OCI-LY3 (cell line): ENCODE measurements at regions not wholly inside any gene's neighbourhood (a gene's known extent, or its start where the extent isn't known, plus 50 kb on each side); places are given as distances from the start of the nearest gene placed in this dataset.

Experiments
- H2AFZ ChIP-seq: fragments of 200-600, 300-600 bp; shearing (Covaris generic); 2 replicates; pipeline ENCODE4 v1.6.0; 2014; ENCODE audit warnings: antibody characterized with exemption, low read depth, low read length
- H3K27ac ChIP-seq: fragments of 200-600, 300-600 bp; sonication (generic); 2 replicates; pipeline ENCODE4 v1.5.1; 2014; ENCODE audit warnings: mild to moderate bottlenecking, low read length, moderate library complexity, mixed read lengths
- H3K27me3 ChIP-seq: fragments of 200-600, 300-600 bp; sonication (generic); 2 replicates; pipeline ENCODE4 v1.6.1; 2014; ENCODE audit warnings: low read depth, low read length, mixed read lengths
- H3K36me3 ChIP-seq: fragments of 200-600, 300-600 bp; sonication (generic); replicated peaks from 2 replicates; pipeline ENCODE3; 2014; ENCODE audit warnings: low read depth, low read length, mixed read lengths
- H3K4me1 ChIP-seq: fragments of 300-600, 200-600 bp; sonication (generic); 2 replicates; pipeline ENCODE4 v1.6.1; 2014; ENCODE audit warnings: low read length, mixed read lengths
- H3K4me2 ChIP-seq: fragments of 200-600, 300-600 bp; sonication (generic); 2 replicates; pipeline ENCODE4 v1.6.1; 2014; ENCODE audit warnings: low read length, mixed read lengths
- H3K4me3 ChIP-seq: fragments of 300-600, 200-600 bp; sonication (generic); 2 replicates; pipeline ENCODE4 v1.5.1; 2014; ENCODE audit warnings: antibody characterized with exemption, mild to moderate bottlenecking, low read length, moderate library complexity
- H3K79me2 ChIP-seq: fragments of 300-600, 200-600 bp; shearing (Covaris generic); 2 replicates; pipeline ENCODE4 v1.6.1; 2014; ENCODE audit warnings: mild to moderate bottlenecking, low read length, mixed read lengths
- H3K9ac ChIP-seq: fragments of 300-600, 200-600 bp; shearing (Covaris generic); 2 replicates; pipeline ENCODE4 v1.6.0; 2014; ENCODE audit warnings: mild to moderate bottlenecking, low read length, moderate library complexity
- H3K9me3 ChIP-seq: fragments of 200-600, 300-600 bp; shearing (Covaris generic); 2 replicates; pipeline ENCODE4 v1.6.1; 2014; ENCODE audit warnings: low read length, mixed read lengths; ENCODE audit not compliant: insufficient read depth
- H4K20me1 ChIP-seq: fragments of 200-600, 300-600 bp; sonication (generic); 2 replicates; pipeline ENCODE4 v1.6.1; 2016; ENCODE audit warnings: low read length, mixed read lengths; ENCODE audit not compliant: insufficient read depth
- EZH2phosphoT487 ChIP-seq: fragments of 200-600 bp; shearing (Covaris generic); IDR thresholded peaks from 2 replicates; pipeline ENCODE4 v1.6.1; 2018; ENCODE audit warnings: antibody characterized with exemption, mixed run types, low read depth
- TF ChIP-seq, protein P1 (sequence below): fragments of 200-600, 300-600 bp; sonication (generic); IDR thresholded peaks from 2 replicates; pipeline ENCODE4 v1.5.1; 2014; ENCODE audit warnings: antibody characterized with exemption, low read length, low read depth

DNA sequence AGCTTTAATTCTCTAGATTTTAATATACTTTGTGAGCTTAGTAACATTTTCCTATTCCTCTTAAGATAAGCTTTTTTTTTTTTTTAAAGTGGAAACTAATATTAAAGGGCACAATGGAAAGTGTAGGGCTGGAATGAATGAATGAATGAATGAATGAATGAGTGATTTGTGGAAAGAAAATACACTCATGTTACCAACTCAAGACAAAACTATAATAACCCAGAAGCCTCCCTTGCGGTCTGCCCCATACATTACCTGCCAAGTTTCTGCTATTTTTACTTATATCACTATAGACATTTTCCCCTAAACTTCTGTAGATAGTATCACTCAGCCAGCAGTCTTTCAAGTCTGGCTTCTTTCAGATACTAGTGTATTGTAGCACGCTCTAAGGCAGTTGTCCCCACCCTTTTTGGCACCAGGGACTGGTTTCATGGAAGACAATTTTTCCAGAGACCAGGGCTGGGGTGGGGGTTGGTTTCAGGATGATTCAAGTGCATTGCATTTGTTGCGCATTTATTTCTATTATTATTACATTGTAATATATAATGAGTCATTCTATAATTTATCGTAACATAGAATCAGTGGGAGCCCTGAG is 932.2 kb downstream of the TBC1D22A start:
- no peaks in the 10 kb centered on the region for H3K27me3 ChIP-seq
- H4K20me1 ChIP-seq = no peaks in the 10 kb centered on the region
- H3K9me3 ChIP-seq = no peaks in the 10 kb centered on the region
- no peaks in the 10 kb centered on the region for H3K4me1 ChIP-seq
- TF ChIP-seq EZH2phosphoT487 = no peak
- TF ChIP-seq, protein P1, sequence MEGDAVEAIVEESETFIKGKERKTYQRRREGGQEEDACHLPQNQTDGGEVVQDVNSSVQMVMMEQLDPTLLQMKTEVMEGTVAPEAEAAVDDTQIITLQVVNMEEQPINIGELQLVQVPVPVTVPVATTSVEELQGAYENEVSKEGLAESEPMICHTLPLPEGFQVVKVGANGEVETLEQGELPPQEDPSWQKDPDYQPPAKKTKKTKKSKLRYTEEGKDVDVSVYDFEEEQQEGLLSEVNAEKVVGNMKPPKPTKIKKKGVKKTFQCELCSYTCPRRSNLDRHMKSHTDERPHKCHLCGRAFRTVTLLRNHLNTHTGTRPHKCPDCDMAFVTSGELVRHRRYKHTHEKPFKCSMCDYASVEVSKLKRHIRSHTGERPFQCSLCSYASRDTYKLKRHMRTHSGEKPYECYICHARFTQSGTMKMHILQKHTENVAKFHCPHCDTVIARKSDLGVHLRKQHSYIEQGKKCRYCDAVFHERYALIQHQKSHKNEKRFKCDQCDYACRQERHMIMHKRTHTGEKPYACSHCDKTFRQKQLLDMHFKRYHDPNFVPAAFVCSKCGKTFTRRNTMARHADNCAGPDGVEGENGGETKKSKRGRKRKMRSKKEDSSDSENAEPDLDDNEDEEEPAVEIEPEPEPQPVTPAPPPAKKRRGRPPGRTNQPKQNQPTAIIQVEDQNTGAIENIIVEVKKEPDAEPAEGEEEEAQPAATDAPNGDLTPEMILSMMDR = no peak
- H2AFZ ChIP-seq = no peak overlapping the region
- no peaks in the 10 kb centered on the region for H3K79me2 ChIP-seq
- H3K27ac ChIP-seq = no peak overlapping the region
- H3K9ac ChIP-seq = no peak overlapping the region
- H3K4me3 ChIP-seq = no peak overlapping the region
- no peak overlapping the region for H3K4me2 ChIP-seq
- no peaks in the 10 kb centered on the region for H3K36me3 ChIP-seq

GRCh38 chr22:47693606-47694005 is 931.2 kb downstream of the TBC1D22A start:
- H4K20me1 ChIP-seq = no peaks in the 10 kb centered on the region
- no peak overlapping the region for H3K27ac ChIP-seq
- H3K9me3 ChIP-seq = no peaks in the 10 kb centered on the region
- H3K4me3 ChIP-seq = no peak overlapping the region
- no peak overlapping the region for H2AFZ ChIP-seq
- H3K79me2 ChIP-seq = no peaks in the 10 kb centered on the region
- H3K9ac ChIP-seq = no peak overlapping the region
- no peaks in the 10 kb centered on the region for H3K27me3 ChIP-seq
- H3K36me3 ChIP-seq = no peaks in the 10 kb centered on the region
- H3K4me2 ChIP-seq = no peak overlapping the region
- H3K4me1 ChIP-seq = no peaks in the 10 kb centered on the region
- TF ChIP-seq, protein P1 = no peak
- TF ChIP-seq EZH2phosphoT487 = no peak

- Histone ChIP-seq H3K27me3 (no peaks in the 10 kb centered on the region), H2AFZ (no peak overlapping the region), H3K36me3 (no peaks in the 10 kb centered on the region), H3K79me2 (no peaks in the 10 kb centered on the region), H3K4me1 (no peaks in the 10 kb centered on the region), H4K20me1 (no peaks in the 10 kb centered on the region), H3K27ac (no peak overlapping the region), H3K4me3 (no peak overlapping the region), H3K9ac (no peak overlapping the region), H3K9me3 (no peaks in the 10 kb centered on the region), H3K4me2 (no peak overlapping the region)
- TF ChIP-seq, protein P1 = no peak
- no peak for TF ChIP-seq EZH2phosphoT487
These were observed 930.4 kb downstream of the TBC1D22A start for GRCh38 chr22:47692811-47693210.

- Histone ChIP-seq H2AFZ (no peak overlapping the region), H3K36me3 (no peaks in the 10 kb centered on the region), H4K20me1 (no peaks in the 10 kb centered on the region), H3K79me2 (no peaks in the 10 kb centered on the region), H3K27me3 (no peaks in the 10 kb centered on the region), H3K4me2 (no peak overlapping the region), H3K4me1 (no peaks in the 10 kb centered on the region), H3K27ac (no peak overlapping the region), H3K9ac (no peak overlapping the region), H3K4me3 (no peak overlapping the region), H3K9me3 (no peaks in the 10 kb centered on the region)
- TF ChIP-seq EZH2phosphoT487 = no peak
- TF ChIP-seq, protein P1 = no peak
These were observed 928.9 kb downstream of the TBC1D22A start for GRCh38 chr22:47691152-47691895.
